Fibroblast of lung (primary cell): ENCODE measurements at regions not wholly inside any gene's neighbourhood (a gene's known extent, or its start where the extent isn't known, plus 50 kb on each side); places are given as distances from the start of the nearest gene placed in this dataset.

Source experiments
- DNase-seq, 2 donors: peaks; one replicate each; pipeline versions ENCODE4 v3.0.0 to v3.0.0-alpha.2; 2010; ENCODE audit warnings: low read depth in 2 of 2
- H2AFZ ChIP-seq: 2 replicates; pipeline ENCODE4 v1.5.1; 2012; ENCODE audit warnings: low read length, control low read depth, inconsistent platforms
- H3K27ac ChIP-seq: 2 replicates; pipeline ENCODE4 v1.5.1; 2011; ENCODE audit warnings: low read length, control low read depth; ENCODE audit not compliant: insufficient read depth
- H3K27me3 ChIP-seq: 2 replicates; pipeline ENCODE4 v1.5.1; 2011; ENCODE audit warnings: mild to moderate bottlenecking, low read length; ENCODE audit not compliant: control insufficient read depth, insufficient read depth
- H3K36me3 ChIP-seq: 2 replicates; pipeline ENCODE4 v1.5.1; 2011; ENCODE audit warnings: low read length; ENCODE audit not compliant: control insufficient read depth, insufficient read depth
- H3K4me1 ChIP-seq: 2 replicates; pipeline ENCODE4 v1.5.1; 2011; ENCODE audit warnings: low read length; ENCODE audit not compliant: control insufficient read depth, insufficient read depth; ENCODE audit errors: extremely low read depth
- H3K4me2 ChIP-seq: 2 replicates; pipeline ENCODE4 v1.5.1; 2011; ENCODE audit warnings: low read length, control low read depth; ENCODE audit not compliant: insufficient read depth; ENCODE audit errors: extremely low read depth
- H3K4me3 ChIP-seq, 4 experiments: fragments of 200-600 bp in 1 of 4; sonication (generic) in 1 of 4; replicated peaks in 1 of 4; 2 replicates each; pipeline ENCODE4 v1.5.1; 2011 to 2016; ENCODE audit warnings: low read length in 4 of 4, low read depth in 3 of 4, mild to moderate bottlenecking in 3 of 4, control low read depth in 2 of 4, inconsistent platforms in 1 of 4, mixed read lengths in 1 of 4; ENCODE audit not compliant: insufficient read depth in 1 of 4; ENCODE audit errors: control extremely low read depth in 1 of 4
- H3K79me2 ChIP-seq: 2 replicates; pipeline ENCODE4 v1.5.1; 2012; ENCODE audit warnings: mild to moderate bottlenecking, low read length, inconsistent platforms; ENCODE audit not compliant: control insufficient read depth, insufficient read depth
- H3K9ac ChIP-seq: 2 replicates; pipeline ENCODE4 v1.5.1; 2011; ENCODE audit warnings: mild to moderate bottlenecking, low read length, control low read depth; ENCODE audit not compliant: insufficient read depth
- H3K9me3 ChIP-seq: 2 replicates; pipeline ENCODE4 v1.5.1; 2012; ENCODE audit warnings: low read depth, low read length; ENCODE audit not compliant: control insufficient read depth, insufficient read depth
- H4K20me1 ChIP-seq: 2 replicates; pipeline ENCODE4 v1.5.1; 2011; ENCODE audit warnings: low read length; ENCODE audit not compliant: control insufficient read depth, insufficient read depth; ENCODE audit errors: extremely low read depth
- EZH2 ChIP-seq: IDR thresholded peaks from 2 replicates; pipeline ENCODE4 v1.5.1; 2012; ENCODE audit warnings: low read length, control low read depth, mild to moderate bottlenecking; ENCODE audit errors: missing control alignments
- TF ChIP-seq, protein P1 (sequence below), 2 donors: IDR thresholded peaks in 1 of 2; conservative IDR thresholded peaks in 1 of 2; 1 replicate in 1 of 2; 2 replicates in 1 of 2; pipeline ENCODE4 v1.5.1; 2011 to 2012; ENCODE audit warnings: low read length in 2 of 2, control low read depth in 1 of 2, inconsistent platforms in 1 of 2, low read depth in 1 of 2, mild to moderate bottlenecking in 1 of 2

GRCh38 chr2:200735061-200735460 lies 76.6 kb upstream of the BZW1 start:
- Histone ChIP-seq H2AFZ (no peak overlapping the region), H3K36me3 (no peaks in the 10 kb centered on the region), H3K4me1 (peaks cover 5% of the 10 kb centered on the region), H4K20me1 (no peaks in the 10 kb centered on the region), H3K79me2 (no peaks in the 10 kb centered on the region), H3K4me2 (no peak overlapping the region), H3K9me3 (no peaks in the 10 kb centered on the region), H3K4me3 (no peak overlapping the region), H3K27ac (no peak overlapping the region), H3K27me3 (no peaks in the 10 kb centered on the region), H3K9ac (no peak overlapping the region)
- DNase-seq, result no peak
- TF ChIP-seq, protein P1, sequence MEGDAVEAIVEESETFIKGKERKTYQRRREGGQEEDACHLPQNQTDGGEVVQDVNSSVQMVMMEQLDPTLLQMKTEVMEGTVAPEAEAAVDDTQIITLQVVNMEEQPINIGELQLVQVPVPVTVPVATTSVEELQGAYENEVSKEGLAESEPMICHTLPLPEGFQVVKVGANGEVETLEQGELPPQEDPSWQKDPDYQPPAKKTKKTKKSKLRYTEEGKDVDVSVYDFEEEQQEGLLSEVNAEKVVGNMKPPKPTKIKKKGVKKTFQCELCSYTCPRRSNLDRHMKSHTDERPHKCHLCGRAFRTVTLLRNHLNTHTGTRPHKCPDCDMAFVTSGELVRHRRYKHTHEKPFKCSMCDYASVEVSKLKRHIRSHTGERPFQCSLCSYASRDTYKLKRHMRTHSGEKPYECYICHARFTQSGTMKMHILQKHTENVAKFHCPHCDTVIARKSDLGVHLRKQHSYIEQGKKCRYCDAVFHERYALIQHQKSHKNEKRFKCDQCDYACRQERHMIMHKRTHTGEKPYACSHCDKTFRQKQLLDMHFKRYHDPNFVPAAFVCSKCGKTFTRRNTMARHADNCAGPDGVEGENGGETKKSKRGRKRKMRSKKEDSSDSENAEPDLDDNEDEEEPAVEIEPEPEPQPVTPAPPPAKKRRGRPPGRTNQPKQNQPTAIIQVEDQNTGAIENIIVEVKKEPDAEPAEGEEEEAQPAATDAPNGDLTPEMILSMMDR (conservative IDR thresholded peaks at IDR 0.05 in 1 of 2, IDR thresholded peaks at IDR 0.05 in 1 of 2; ENCODE audit: low read depth in 1 of 2, low read length in 2 of 2), result no peak
- TF ChIP-seq EZH2, result no peak

- TF ChIP-seq, protein P1 (conservative IDR thresholded peaks at IDR 0.05 in 1 of 2, IDR thresholded peaks at IDR 0.05 in 1 of 2; ENCODE audit: low read depth in 1 of 2, low read length in 2 of 2), result no peak
- TF ChIP-seq EZH2, result no peak
- Histone ChIP-seq H3K4me2 (peak overlapping the region; percentile 1), H3K4me1 (peaks cover 9% of the 10 kb centered on the region), H4K20me1 (no peaks in the 10 kb centered on the region), H3K27me3 (no peaks in the 10 kb centered on the region), H3K79me2 (no peaks in the 10 kb centered on the region), H3K9me3 (no peaks in the 10 kb centered on the region), H3K4me3 (no peak overlapping the region), H3K36me3 (no peaks in the 10 kb centered on the region), H3K9ac (no peak overlapping the region), H2AFZ (no peak overlapping the region), H3K27ac (no peak overlapping the region)
- peak; percentile 30 to 41 for DNase-seq
These were observed 75.0 kb upstream of the BZW1 start for GRCh38 chr2:200736646-200737274.

- H3K36me3 ChIP-seq, result no peaks in the 10 kb centered on the region
- no peak for DNase-seq
- no peak overlapping the region for H3K4me2 ChIP-seq
- no peak overlapping the region for H3K27ac ChIP-seq
- no peaks in the 10 kb centered on the region for H3K27me3 ChIP-seq
- no peak overlapping the region for H3K4me3 ChIP-seq
- no peaks in the 10 kb centered on the region for H3K79me2 ChIP-seq
- no peak overlapping the region for H3K9ac ChIP-seq
- peaks cover 12% of the 10 kb centered on the region for H3K4me1 ChIP-seq
- H3K9me3 ChIP-seq, result no peaks in the 10 kb centered on the region
- no peak overlapping the region for H2AFZ ChIP-seq
- no peak for TF ChIP-seq EZH2
- TF ChIP-seq, protein P1 (conservative IDR thresholded peaks at IDR 0.05 in 1 of 2, IDR thresholded peaks at IDR 0.05 in 1 of 2; ENCODE audit: low read depth in 1 of 2, low read length in 2 of 2), result no peak
- no peaks in the 10 kb centered on the region for H4K20me1 ChIP-seq
These were observed 74.1 kb upstream of the BZW1 start for GRCh38 chr2:200737585-200737984.
